H9 (cell line): ENCODE measurements at regions not wholly inside any gene's neighbourhood (a gene's known extent, or its start where the extent isn't known, plus 50 kb on each side); places are given as distances from the start of the nearest gene placed in this dataset.

ENCODE experiments used
- DNase-seq: peaks from one replicate; pipeline ENCODE4 v3.0.0-alpha.2; 2017
- H2AFZ ChIP-seq: one replicate; pipeline ENCODE4 v1.6.1; 2013; ENCODE audit warnings: mild to moderate bottlenecking, low read length, control low read depth, moderate library complexity
- H2AK5ac ChIP-seq: 2 replicates; pipeline ENCODE4 v1.6.1; 2013; ENCODE audit warnings: low read length, control low read depth, mixed read lengths; ENCODE audit not compliant: insufficient read length
- H2BK120ac ChIP-seq: one replicate; pipeline ENCODE4 v1.6.1; 2013; ENCODE audit warnings: low read depth, mild to moderate bottlenecking, low read length, control low read depth, inconsistent platforms; ENCODE audit not compliant: poor library complexity, severe bottlenecking
- H2BK12ac ChIP-seq: 2 replicates; pipeline ENCODE4 v1.6.1; 2013; ENCODE audit warnings: low read length, control low read depth, mixed read lengths, low read depth; ENCODE audit not compliant: insufficient read length
- H2BK15ac ChIP-seq: 2 replicates; pipeline ENCODE4 v1.6.1; 2013; ENCODE audit warnings: low read depth, low read length, control low read depth
- H2BK20ac ChIP-seq: one replicate; pipeline ENCODE4 v1.6.1; 2013; ENCODE audit warnings: low read depth, mild to moderate bottlenecking, low read length, control low read depth, inconsistent platforms; ENCODE audit not compliant: poor library complexity, severe bottlenecking
- H2BK5ac ChIP-seq: 2 replicates; pipeline ENCODE4 v1.6.1; 2013; ENCODE audit warnings: low read length, control low read depth, mixed read lengths; ENCODE audit not compliant: insufficient read length
- H3K14ac ChIP-seq: 2 replicates; pipeline ENCODE4 v1.6.1; 2013; ENCODE audit warnings: low read length, control low read depth; ENCODE audit not compliant: insufficient read depth
- H3K18ac ChIP-seq: 2 replicates; pipeline ENCODE4 v1.6.1; 2013; ENCODE audit warnings: low read depth, mild to moderate bottlenecking, mixed read lengths, low read length, control low read depth; ENCODE audit not compliant: insufficient read length
- H3K23ac ChIP-seq: 2 replicates; pipeline ENCODE4 v1.6.1; 2013; ENCODE audit warnings: low read length, control low read depth, mixed read lengths, low read depth; ENCODE audit not compliant: insufficient read length
- H3K23me2 ChIP-seq: 2 replicates; pipeline ENCODE4 v1.6.1; 2013; ENCODE audit warnings: low read depth, mild to moderate bottlenecking, mixed read lengths, low read length, control low read depth; ENCODE audit not compliant: insufficient read length, poor library complexity, severe bottlenecking
- H3K27ac ChIP-seq: 2 replicates; pipeline ENCODE4 v1.5.1; 2013; ENCODE audit warnings: low read length, control low read depth, mixed read lengths, low read depth; ENCODE audit not compliant: insufficient read length
- H3K27me3 ChIP-seq: 2 replicates; pipeline ENCODE4 v1.6.1; 2013; ENCODE audit warnings: low read length, control low read depth, inconsistent platforms; ENCODE audit not compliant: insufficient read depth
- H3K4ac ChIP-seq: 2 replicates; pipeline ENCODE4 v1.6.1; 2013; ENCODE audit warnings: low read depth, mild to moderate bottlenecking, control low read depth, inconsistent platforms, low read length, moderate library complexity
- H3K4me1 ChIP-seq: 2 replicates; pipeline ENCODE4 v1.6.1; 2013; ENCODE audit warnings: low read length, control low read depth, inconsistent platforms; ENCODE audit not compliant: insufficient read depth
- H3K4me2 ChIP-seq: 2 replicates; pipeline ENCODE4 v1.6.1; 2013; ENCODE audit warnings: low read length, control low read depth, mixed read lengths; ENCODE audit not compliant: insufficient read length, insufficient read depth
- H3K56ac ChIP-seq: 2 replicates; pipeline ENCODE4 v1.6.1; 2013; ENCODE audit warnings: low read depth, mild to moderate bottlenecking, mixed read lengths, low read length, control low read depth; ENCODE audit not compliant: insufficient read length
- H3K79me1 ChIP-seq: 2 replicates; pipeline ENCODE4 v1.6.1; 2013; ENCODE audit warnings: low read depth, mild to moderate bottlenecking, moderate library complexity, low read length, control low read depth, inconsistent platforms; ENCODE audit not compliant: insufficient read depth, poor library complexity, severe bottlenecking
- H3K79me2 ChIP-seq: 2 replicates; pipeline ENCODE4 v1.6.1; 2013; ENCODE audit warnings: low read length, control low read depth, inconsistent platforms; ENCODE audit not compliant: insufficient read depth
- H3K9ac ChIP-seq: 2 replicates; pipeline ENCODE4 v1.6.1; 2013; ENCODE audit warnings: low read length, control low read depth, mixed read lengths; ENCODE audit not compliant: insufficient read length; ENCODE audit errors: extremely low read depth
- H3K9me3 ChIP-seq: one replicate; pipeline ENCODE4 v1.6.1; 2013; ENCODE audit warnings: low read depth, low read length, inconsistent platforms; ENCODE audit not compliant: control insufficient read depth
- H3T11ph ChIP-seq: one replicate; pipeline ENCODE4 v1.6.1; 2013; ENCODE audit warnings: mild to moderate bottlenecking, low read length, control low read depth, inconsistent platforms
- H4K20me1 ChIP-seq: one replicate; pipeline ENCODE4 v1.6.1; 2013; ENCODE audit not compliant: control insufficient read depth, insufficient read length, insufficient read depth
- H4K5ac ChIP-seq: 2 replicates; pipeline ENCODE4 v1.6.1; 2013; ENCODE audit warnings: low read depth, mild to moderate bottlenecking, mixed read lengths, low read length, control low read depth; ENCODE audit not compliant: insufficient read length
- H4K8ac ChIP-seq: replicated peaks from 2 replicates; pipeline ENCODE4 v1.6.1; 2013; ENCODE audit warnings: low read length, control low read depth, mixed read lengths, low read depth; ENCODE audit not compliant: insufficient read length
- H4K91ac ChIP-seq: 2 replicates; pipeline ENCODE4 v1.6.1; 2013; ENCODE audit warnings: low read depth, mild to moderate bottlenecking, moderate library complexity, mixed read lengths, low read length, control low read depth; ENCODE audit not compliant: insufficient read length
- H3K27ac Mint-ChIP-seq, 3 experiments: 2 replicates in 2 of 3; 3 replicates in 1 of 3; pipeline ENCODE4 v1.8.0; 2020 to 2021; ENCODE audit warnings: mixed read lengths in 3 of 3, mild to moderate bottlenecking in 1 of 3, moderate library complexity in 1 of 3
- H3K27me3 Mint-ChIP-seq: 2 replicates; pipeline ENCODE4 v1.8.0; 2021; ENCODE audit warnings: low read depth, mild to moderate bottlenecking, moderate library complexity, mixed read lengths
- H3K36me3 Mint-ChIP-seq, 3 experiments: 2 replicates in 2 of 3; 3 replicates in 1 of 3; pipeline ENCODE4 v1.8.0; 2020 to 2021; ENCODE audit warnings: low read depth in 3 of 3, mixed read lengths in 3 of 3; ENCODE audit not compliant: insufficient read depth in 1 of 3
- H3K4me1 Mint-ChIP-seq, 2 experiments: 2 replicates each; pipeline ENCODE4 v1.8.0; 2020; ENCODE audit warnings: mixed read lengths in 2 of 2
- H3K4me3 Mint-ChIP-seq, 2 experiments: 2 replicates in 1 of 2; 3 replicates in 1 of 2; pipeline ENCODE4 v1.8.0; 2020 to 2021; ENCODE audit warnings: mild to moderate bottlenecking in 2 of 2, mixed read lengths in 2 of 2, moderate library complexity in 1 of 2
- H3K9me3 Mint-ChIP-seq, 2 experiments: 2 replicates in 1 of 2; 3 replicates in 1 of 2; pipeline ENCODE4 v1.8.0; 2020; ENCODE audit warnings: mild to moderate bottlenecking in 2 of 2, mixed read lengths in 2 of 2, moderate library complexity in 1 of 2
- CTCF ChIP-seq: fragments of 200-600 bp; sonication (generic); conservative IDR thresholded peaks from 3 replicates; pipeline ENCODE4 v1.8.0; 2021; ENCODE audit warnings: antibody characterized with exemption, mild to moderate bottlenecking
- WGBS: extraction: QIAGEN DNeasy Blood & Tissue Kit; methylation state at CpG from one replicate; pipeline ENCODE4 v1.1.7; 2013; ENCODE audit warnings: missing lambda C conversion rate, low lambda C conversion rate, mixed read lengths; ENCODE audit not compliant: insufficient read length; ENCODE audit errors: extremely low coverage; 5-methylcytosine and 5-hydroxymethylcytosine counted together

DNA sequence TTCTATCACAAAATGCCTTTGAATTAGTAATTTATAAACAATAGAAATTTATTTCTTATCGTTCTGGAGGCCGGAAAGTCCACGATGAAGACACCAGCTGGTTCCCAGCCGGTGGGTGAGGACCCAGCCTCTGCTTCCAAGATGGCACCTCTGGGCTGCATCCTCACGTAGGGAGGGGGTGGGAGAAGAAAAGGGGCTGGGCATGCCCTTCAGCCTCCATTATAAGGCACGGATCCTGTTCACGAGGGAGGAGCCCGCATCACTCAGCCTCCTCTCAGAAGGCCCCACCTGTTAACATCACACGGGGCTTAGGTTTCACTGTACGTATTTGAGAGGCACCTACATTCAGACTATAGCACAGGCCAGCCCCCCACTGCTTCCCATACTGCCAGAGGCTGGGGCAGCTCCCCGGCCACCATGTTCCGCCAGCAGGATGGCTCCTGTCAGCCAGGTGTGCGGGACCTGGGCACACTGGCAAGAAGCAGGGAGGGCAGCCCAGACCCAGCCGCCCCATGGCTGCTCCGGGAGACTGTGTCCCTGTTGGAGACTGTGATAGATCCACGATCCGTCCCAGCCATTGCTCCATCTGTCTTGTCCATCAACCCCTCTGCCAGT, 131.6 kb downstream of the SOX1 start:
- WGBS: no CpG with 5 or more reads among the region's 17 CpGs
- Histone ChIP-seq H2BK12ac (no peak overlapping the region), H2AFZ (no peak overlapping the region), H2AK5ac (no peak overlapping the region), H3K23me2 (no peaks in the 10 kb centered on the region), H4K20me1 (no peaks in the 10 kb centered on the region), H3K27me3 (no peaks in the 10 kb centered on the region), H4K91ac (no peak overlapping the region), H3K79me2 (no peaks in the 10 kb centered on the region), H2BK15ac (no peak overlapping the region), H3K23ac (no peak overlapping the region), H3K4me1 (no peaks in the 10 kb centered on the region), H2BK120ac (no peak overlapping the region), H2BK5ac (no peak overlapping the region), H3K79me1 (no peaks in the 10 kb centered on the region), H3K14ac (no peak overlapping the region), H3K9me3 (no peaks in the 10 kb centered on the region), H3K56ac (no peak overlapping the region), H3K4me2 (no peak overlapping the region), H4K5ac (no peak overlapping the region), H3K9ac (no peak overlapping the region), H4K8ac (no peak overlapping the region), H3K4ac (no peak overlapping the region), H3T11ph (no peak overlapping the region), H3K18ac (no peak overlapping the region), H2BK20ac (no peak overlapping the region), H3K27ac (no peak overlapping the region)
- no peaks in the 10 kb centered on the region for H3K36me3 Mint-ChIP-seq
- peaks cover 6 to 7% of the 10 kb centered on the region in 2 experiments for H3K4me1 Mint-ChIP-seq
- H3K4me3 Mint-ChIP-seq: no peak overlapping the region
- no peak overlapping the region for H3K27ac Mint-ChIP-seq
- no peak for DNase-seq
- TF ChIP-seq CTCF: no peak
- H3K9me3 Mint-ChIP-seq: no peaks in the 10 kb centered on the region; a peak in 2 of 5 replicates
- H3K27me3 Mint-ChIP-seq: peaks cover 51% of the 10 kb centered on the region
